ENCODE measurements at regions not wholly inside any gene's neighbourhood (a gene's known extent, or its start where the extent isn't known, plus 50 kb on each side); places are given as distances from the start of the nearest gene placed in this dataset.

DNA sequence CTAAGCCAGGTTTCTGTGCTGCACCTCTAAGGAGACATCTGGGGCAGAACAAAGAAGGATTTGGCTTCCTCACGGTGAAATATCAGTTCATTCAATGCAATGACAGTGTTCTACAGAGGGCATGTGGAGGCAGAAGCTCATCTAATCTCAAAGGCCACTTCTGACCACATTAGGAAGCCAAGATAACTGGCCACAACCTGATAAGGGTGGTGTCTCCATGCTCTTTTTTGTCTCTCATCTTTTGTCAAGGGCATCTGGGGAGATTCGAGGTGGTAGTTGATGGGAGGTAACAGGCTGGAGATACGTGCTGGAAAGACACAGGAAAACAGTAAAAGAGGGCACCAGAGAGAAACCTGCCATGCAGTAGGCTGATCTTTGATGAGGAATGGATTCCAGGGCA, 303.9 kb downstream of the LRATD1 start:
- TF ChIP-seq, protein P1, sequence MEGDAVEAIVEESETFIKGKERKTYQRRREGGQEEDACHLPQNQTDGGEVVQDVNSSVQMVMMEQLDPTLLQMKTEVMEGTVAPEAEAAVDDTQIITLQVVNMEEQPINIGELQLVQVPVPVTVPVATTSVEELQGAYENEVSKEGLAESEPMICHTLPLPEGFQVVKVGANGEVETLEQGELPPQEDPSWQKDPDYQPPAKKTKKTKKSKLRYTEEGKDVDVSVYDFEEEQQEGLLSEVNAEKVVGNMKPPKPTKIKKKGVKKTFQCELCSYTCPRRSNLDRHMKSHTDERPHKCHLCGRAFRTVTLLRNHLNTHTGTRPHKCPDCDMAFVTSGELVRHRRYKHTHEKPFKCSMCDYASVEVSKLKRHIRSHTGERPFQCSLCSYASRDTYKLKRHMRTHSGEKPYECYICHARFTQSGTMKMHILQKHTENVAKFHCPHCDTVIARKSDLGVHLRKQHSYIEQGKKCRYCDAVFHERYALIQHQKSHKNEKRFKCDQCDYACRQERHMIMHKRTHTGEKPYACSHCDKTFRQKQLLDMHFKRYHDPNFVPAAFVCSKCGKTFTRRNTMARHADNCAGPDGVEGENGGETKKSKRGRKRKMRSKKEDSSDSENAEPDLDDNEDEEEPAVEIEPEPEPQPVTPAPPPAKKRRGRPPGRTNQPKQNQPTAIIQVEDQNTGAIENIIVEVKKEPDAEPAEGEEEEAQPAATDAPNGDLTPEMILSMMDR (conservative IDR thresholded peaks at IDR 0.05; ENCODE audit: low read depth, low read length), result no peak
- TF ChIP-seq EZH2 (IDR thresholded peaks at IDR 0.05; ENCODE audit: low read length, unreplicated experiment), result no peak
- no peak for TF ChIP-seq EZH2phosphoT487 (IDR thresholded peaks at IDR 0.05; ENCODE audit: borderline replicate concordance, low read length)

Measured in PC-3 (cell line).